Hepatocyte (in vitro differentiated cells): ENCODE measurements at regions not wholly inside any gene's neighbourhood (a gene's known extent, or its start where the extent isn't known, plus 50 kb on each side); places are given as distances from the start of the nearest gene placed in this dataset.

Source experiments
- EZH2 ChIP-seq: fragments of 200-600 bp; sonication (generic); IDR thresholded peaks from 2 replicates; pipeline ENCODE4 v1.6.1; 2016; ENCODE audit warnings: antibody characterized with exemption, mild to moderate bottlenecking, borderline replicate concordance
- EZH2phosphoT487 ChIP-seq: fragments of 200-600 bp; sonication (generic); IDR thresholded peaks from one replicate; pipeline ENCODE4 v1.6.1; 2018; ENCODE audit warnings: antibody characterized with exemption, mild to moderate bottlenecking, low read depth, moderate library complexity; ENCODE audit not compliant: unreplicated experiment, severe bottlenecking
- TF ChIP-seq, protein P1 (sequence below): fragments of 200-600 bp; sonication (generic); IDR thresholded peaks from 2 replicates; pipeline ENCODE4 v1.5.1; 2016; ENCODE audit warnings: antibody characterized with exemption, mild to moderate bottlenecking; ENCODE audit not compliant: poor library complexity

DNA sequence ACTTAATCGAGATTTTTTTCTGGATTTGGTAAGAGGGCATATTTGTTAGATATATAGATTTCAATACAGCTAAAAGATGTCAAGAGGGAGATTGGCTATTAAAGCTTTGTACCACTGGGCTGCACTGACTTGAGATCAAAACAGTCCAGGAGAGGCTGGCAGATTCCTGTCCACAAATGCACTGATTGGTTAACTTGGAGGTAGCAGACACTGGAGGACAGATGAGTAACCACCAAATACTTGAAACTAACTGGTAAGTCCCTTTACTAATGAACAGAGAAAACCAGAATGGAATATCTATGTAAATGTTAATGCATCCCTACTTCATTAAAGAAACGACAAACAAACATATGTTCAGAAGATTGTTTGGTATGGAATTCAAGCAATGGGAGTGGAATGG is 416.6 kb downstream of the LRIG3 start:
- TF ChIP-seq, protein P1, sequence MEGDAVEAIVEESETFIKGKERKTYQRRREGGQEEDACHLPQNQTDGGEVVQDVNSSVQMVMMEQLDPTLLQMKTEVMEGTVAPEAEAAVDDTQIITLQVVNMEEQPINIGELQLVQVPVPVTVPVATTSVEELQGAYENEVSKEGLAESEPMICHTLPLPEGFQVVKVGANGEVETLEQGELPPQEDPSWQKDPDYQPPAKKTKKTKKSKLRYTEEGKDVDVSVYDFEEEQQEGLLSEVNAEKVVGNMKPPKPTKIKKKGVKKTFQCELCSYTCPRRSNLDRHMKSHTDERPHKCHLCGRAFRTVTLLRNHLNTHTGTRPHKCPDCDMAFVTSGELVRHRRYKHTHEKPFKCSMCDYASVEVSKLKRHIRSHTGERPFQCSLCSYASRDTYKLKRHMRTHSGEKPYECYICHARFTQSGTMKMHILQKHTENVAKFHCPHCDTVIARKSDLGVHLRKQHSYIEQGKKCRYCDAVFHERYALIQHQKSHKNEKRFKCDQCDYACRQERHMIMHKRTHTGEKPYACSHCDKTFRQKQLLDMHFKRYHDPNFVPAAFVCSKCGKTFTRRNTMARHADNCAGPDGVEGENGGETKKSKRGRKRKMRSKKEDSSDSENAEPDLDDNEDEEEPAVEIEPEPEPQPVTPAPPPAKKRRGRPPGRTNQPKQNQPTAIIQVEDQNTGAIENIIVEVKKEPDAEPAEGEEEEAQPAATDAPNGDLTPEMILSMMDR: no peak
- TF ChIP-seq EZH2 (no peak), EZH2phosphoT487 (no peak)
